ENCODE measurements at regions not wholly inside any gene's neighbourhood (a gene's known extent, or its start where the extent isn't known, plus 50 kb on each side); places are given as distances from the start of the nearest gene placed in this dataset.

GRCh38 chr13:65901723-65902122 is 1328.4 kb downstream of the PCDH9 start:
- no peak for TF ChIP-seq CTCF (IDR thresholded peaks at IDR 0.05)
- no peak for TF ChIP-seq POLR2A (IDR thresholded peaks at IDR 0.05)
